ENCODE measurements at regions not wholly inside any gene's neighbourhood (a gene's known extent, or its start where the extent isn't known, plus 50 kb on each side); places are given as distances from the start of the nearest gene placed in this dataset.

GRCh38 chr2:138418453-138418852 is 83.1 kb upstream of the SPOPL start:
- no peak for TF ChIP-seq POLR2AphosphoS5 (IDR thresholded peaks at IDR 0.05; ENCODE audit: low read depth, low read length)
- no peak for TF ChIP-seq POLR2A (IDR thresholded peaks at IDR 0.05; ENCODE audit: low read depth, low read length)
- no peak for TF ChIP-seq TAF1 (IDR thresholded peaks at IDR 0.05; ENCODE audit: borderline replicate concordance, low read depth, low read length)

Measured in GM12892 (cell line).